GM13977 (cell line): ENCODE measurements at regions not wholly inside any gene's neighbourhood (a gene's known extent, or its start where the extent isn't known, plus 50 kb on each side); places are given as distances from the start of the nearest gene placed in this dataset.

Experiments used
- DNase-seq: peaks from one replicate; pipeline ENCODE4 v3.0.0; 2012; ENCODE audit warnings: low spot score
- in situ Hi-C: fragments of 300-500 bp; cut with MboI; formaldehyde crosslinking; loops from one replicate; pipeline ENCODE4 v1.12.0; 2022; ENCODE audit warnings: low sequenced_read_pairs, low pct_unique_long_range_greater_than_20kb, mixed read lengths, inconsistent platforms; ENCODE audit not compliant: unreplicated experiment
- TF ChIP-seq, protein P1 (sequence below): IDR thresholded peaks from 2 replicates; pipeline ENCODE4 v1.5.1; 2012; ENCODE audit warnings: mild to moderate bottlenecking, control low read depth; ENCODE audit not compliant: insufficient read depth; ENCODE audit errors: extremely low read depth, missing control alignments

DNA sequence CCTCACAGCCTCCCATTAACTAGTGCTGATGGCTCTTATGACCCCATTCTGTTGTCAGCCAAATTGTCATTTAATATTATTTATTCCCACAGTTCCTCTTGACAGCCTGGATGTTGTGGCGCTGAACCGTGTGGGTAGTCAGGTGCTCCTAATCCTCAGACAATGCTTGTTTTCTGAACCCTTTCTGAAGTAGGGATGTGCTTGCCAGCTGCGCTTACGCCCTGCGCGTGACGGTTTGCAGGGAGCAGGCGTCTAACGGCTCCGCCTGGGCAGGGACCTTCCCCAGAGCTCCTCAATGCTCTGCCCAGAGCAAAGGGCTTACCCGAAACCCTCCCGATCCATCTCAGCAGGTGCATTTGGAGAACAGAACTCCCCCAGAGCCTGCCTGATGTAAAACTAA lies 358.2 kb upstream of the MYT1L start:
- TF ChIP-seq, protein P1, sequence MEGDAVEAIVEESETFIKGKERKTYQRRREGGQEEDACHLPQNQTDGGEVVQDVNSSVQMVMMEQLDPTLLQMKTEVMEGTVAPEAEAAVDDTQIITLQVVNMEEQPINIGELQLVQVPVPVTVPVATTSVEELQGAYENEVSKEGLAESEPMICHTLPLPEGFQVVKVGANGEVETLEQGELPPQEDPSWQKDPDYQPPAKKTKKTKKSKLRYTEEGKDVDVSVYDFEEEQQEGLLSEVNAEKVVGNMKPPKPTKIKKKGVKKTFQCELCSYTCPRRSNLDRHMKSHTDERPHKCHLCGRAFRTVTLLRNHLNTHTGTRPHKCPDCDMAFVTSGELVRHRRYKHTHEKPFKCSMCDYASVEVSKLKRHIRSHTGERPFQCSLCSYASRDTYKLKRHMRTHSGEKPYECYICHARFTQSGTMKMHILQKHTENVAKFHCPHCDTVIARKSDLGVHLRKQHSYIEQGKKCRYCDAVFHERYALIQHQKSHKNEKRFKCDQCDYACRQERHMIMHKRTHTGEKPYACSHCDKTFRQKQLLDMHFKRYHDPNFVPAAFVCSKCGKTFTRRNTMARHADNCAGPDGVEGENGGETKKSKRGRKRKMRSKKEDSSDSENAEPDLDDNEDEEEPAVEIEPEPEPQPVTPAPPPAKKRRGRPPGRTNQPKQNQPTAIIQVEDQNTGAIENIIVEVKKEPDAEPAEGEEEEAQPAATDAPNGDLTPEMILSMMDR, result no peak
- DNase-seq, result no peak
- in situ Hi-C loops, result no loop called here

DNA sequence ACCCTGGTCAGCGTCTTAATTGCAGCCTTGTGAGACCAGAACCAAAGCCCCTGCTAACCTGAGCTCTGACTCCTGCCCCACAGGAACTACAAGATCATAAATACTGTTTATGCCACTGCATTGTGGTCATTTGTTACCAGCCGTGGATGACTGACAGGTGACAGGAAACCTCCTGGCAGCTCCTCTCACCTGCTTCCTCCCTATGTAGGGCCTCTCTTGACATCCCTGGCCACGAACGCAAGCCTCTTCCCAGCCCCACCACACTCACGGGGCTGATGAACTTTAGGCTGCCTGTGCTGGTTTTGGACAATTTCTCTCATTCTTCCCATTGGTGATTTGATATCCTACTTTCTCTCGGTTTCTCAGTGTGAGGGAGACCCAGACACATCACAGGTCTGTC lies 357.2 kb upstream of the MYT1L start:
- no peak for DNase-seq
- TF ChIP-seq, protein P1, result no peak
- in situ Hi-C loops, result no loop called here

DNA sequence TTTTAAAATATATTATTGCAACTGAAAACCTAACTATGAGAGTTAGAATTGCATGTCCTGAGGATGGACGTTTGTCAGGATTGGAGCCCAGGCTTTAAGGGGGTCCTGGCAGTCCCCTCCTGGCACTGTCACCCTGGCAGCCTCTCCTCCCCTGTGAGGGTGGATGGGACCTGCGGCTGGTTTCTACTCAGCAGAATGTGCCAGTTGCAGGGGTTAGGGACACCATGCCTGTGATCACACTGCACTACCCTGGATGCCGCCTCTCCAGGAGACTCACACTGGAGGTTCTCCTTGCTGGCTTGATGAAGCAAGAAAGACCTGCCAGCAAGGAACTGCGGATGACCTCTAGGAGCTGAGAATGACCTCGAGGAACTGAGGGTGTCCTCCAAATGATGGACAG lies 356.7 kb upstream of the MYT1L start:
- in situ Hi-C loops, result no loop called here
- TF ChIP-seq, protein P1, result no peak
- DNase-seq, result no peak

DNA sequence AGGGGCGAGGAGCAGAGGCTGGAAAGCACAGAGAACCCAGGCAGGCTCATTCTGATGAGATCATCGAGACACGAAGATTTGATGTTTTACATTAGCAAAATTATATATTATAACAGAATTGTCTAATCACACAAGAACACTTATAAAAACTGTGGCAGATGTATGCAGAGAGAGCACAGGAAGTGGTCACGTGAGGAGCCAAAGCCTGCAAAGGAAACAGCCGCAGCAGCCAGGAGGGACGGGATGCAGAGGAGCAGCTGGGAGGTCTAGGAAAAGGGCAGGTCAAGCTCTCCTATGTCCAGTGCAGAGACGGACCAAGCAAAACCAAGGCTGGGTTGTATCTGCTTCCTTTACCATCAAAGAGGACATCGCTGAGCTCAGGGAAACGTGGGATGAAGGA lies 355.1 kb upstream of the MYT1L start:
- TF ChIP-seq, protein P1, result no peak
- in situ Hi-C loops, result no loop called here
- no peak for DNase-seq

DNA sequence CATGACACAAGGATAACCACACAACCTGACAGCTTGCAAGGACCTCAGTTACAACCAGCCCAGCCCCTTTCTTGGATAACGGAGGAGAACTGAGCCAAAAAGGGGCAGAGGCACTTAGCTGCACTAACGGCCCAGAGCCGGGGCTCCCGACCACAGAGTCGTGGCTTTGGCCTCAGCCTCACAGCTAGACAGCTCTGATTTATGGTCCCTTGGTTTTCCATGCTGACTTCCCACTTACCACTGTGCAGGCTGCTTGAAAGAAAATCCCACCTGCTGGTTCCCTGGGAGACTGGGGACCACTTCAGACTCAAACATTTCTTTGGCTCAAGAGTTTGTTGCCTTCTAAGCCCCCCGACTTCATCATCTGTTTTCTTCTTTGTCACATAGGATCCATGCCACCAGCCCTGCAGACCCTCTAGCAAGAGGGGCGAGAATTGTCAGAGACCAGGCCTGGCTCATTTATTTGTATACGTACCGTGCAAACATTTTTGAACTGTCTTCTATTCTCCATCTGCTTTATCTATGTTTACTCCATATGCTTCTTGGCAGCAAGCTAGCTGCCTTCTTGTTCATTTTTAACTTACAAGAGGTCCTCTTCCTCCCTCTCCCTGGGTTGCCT lies 352.6 kb upstream of the MYT1L start:
- TF ChIP-seq, protein P1, result no peak
- no peak for DNase-seq
- in situ Hi-C loops, result no loop called here

DNA sequence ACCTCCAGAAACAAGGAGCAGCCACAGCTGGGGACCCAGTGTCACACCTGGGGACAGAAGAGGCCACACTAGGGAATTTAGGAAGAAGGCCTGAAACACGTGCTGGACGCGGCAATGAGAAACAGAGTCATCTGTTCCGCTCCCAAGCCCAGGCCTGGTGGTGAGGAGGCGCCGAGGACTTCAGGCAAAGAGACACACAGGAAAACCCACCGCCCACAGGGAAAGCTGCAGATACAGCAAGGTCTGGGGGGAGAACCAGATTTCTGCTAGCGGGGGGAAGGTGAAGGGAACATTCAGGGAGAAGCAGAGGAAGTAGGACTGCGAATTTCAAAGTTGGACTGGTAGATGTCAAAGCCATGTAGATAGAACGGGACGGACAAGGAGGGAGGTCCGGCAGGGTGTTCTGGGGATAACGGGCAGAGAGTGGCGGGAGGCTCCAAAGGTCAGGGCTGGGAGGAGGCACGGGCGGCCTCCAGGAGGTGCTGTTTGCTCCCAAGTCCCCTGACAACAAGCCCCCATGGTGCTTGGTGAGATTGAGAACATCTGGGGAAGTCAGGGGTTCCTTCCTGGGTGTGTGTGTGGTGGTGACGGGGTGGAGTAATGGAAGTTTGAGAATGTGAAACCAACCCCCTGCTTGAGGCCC lies 351.7 kb upstream of the MYT1L start:
- TF ChIP-seq, protein P1, result peak; percentile 9
- DNase-seq, result no peak
- in situ Hi-C loops, result no loop called here
